Panc1 (cell line): ENCODE measurements at regions not wholly inside any gene's neighbourhood (a gene's known extent, or its start where the extent isn't known, plus 50 kb on each side); places are given as distances from the start of the nearest gene placed in this dataset.

Experiments
- CTCF ChIP-seq: fragments of 450-650 bp; IDR thresholded peaks from 2 replicates; pipeline ENCODE4 v1.5.1; 2017; ENCODE audit warnings: mild to moderate bottlenecking
- POLR2AphosphoS5 ChIP-seq: IDR thresholded peaks from 2 replicates; pipeline ENCODE4 v1.6.1; 2012; ENCODE audit warnings: mild to moderate bottlenecking, low read depth, low read length, moderate library complexity
- SIN3A ChIP-seq: IDR thresholded peaks from 2 replicates; pipeline ENCODE4 v1.6.1; 2012; ENCODE audit warnings: low read depth, mild to moderate bottlenecking, low read length, moderate library complexity, borderline replicate concordance; ENCODE audit not compliant: insufficient read depth

GRCh38 chr13:50323440-50324065, 308.3 kb downstream of the KCNRG start:
- TF ChIP-seq CTCF (no peak), POLR2AphosphoS5 (no peak), SIN3A (no peak)
